ENCODE measurements at regions not wholly inside any gene's neighbourhood (a gene's known extent, or its start where the extent isn't known, plus 50 kb on each side); places are given as distances from the start of the nearest gene placed in this dataset.

- H3K4me3 ChIP-seq (replicated peaks in 1 of 3; ENCODE audit: insufficient read depth in 1 of 3, low read depth in 2 of 3, low read length in 3 of 3) = no peak overlapping the region
- ATAC-seq (no peak), DNase-seq (ENCODE audit: low spot score) (no peak), FAIRE-seq (no peak)
- H3K36me3 ChIP-seq (replicated peaks in 1 of 2; ENCODE audit: control insufficient read depth in 1 of 2, insufficient read depth in 2 of 2, low read length in 2 of 2) = no peaks in the 10 kb centered on the region
- no peaks in the 10 kb centered on the region for H3K27me3 ChIP-seq (ENCODE audit: control insufficient read depth in 1 of 2, insufficient read depth in 2 of 2, low read length in 2 of 2)
- intact Hi-C loops (cut with micrococcal nuclease; ENCODE audit: unreplicated experiment) = no loop called here
- ChIA-PET POLR2A (no interaction called here), CTCF (ENCODE audit: low intra/inter-chr PET ratio, low total read pairs) (no interaction called here)
- no TSS peak for BruUV-seq (replicated peaks)
- TF ChIP-seq ZNF451 (CRISPR knock-in tag; IDR thresholded peaks at IDR 0.05) (no peak), LCORL (IDR thresholded peaks at IDR 0.05) (no peak), LCORL (CRISPR knock-in tag; IDR thresholded peaks at IDR 0.05) (no peak), HCFC1 (IDR thresholded peaks at IDR 0.05; ENCODE audit: low read depth, low read length) (no peak), ZNF160 (CRISPR knock-in tag; IDR thresholded peaks at IDR 0.05) (no peak), ZNF446 (CRISPR knock-in tag; IDR thresholded peaks at IDR 0.05) (no peak), ZKSCAN8 (CRISPR knock-in tag; IDR thresholded peaks at IDR 0.05; ENCODE audit: borderline replicate concordance) (no peak), ZNF234 (CRISPR knock-in tag; conservative IDR thresholded peaks at IDR 0.05) (no peak), ARNTL (CRISPR knock-in tag; IDR thresholded peaks at IDR 0.05) (no peak), KLF6 (CRISPR knock-in tag; IDR thresholded peaks at IDR 0.05) (no peak)
- H4K20me1 ChIP-seq (ENCODE audit: insufficient read depth, low read length) = no peaks in the 10 kb centered on the region
- 87% methylated on average over 10 of the region's 10 CpGs for WGBS (ENCODE audit: low lambda C conversion rate)
- no peak overlapping the region for H3K4me2 ChIP-seq (ENCODE audit: low read depth, low read length)
- no peak overlapping the region for H2AFZ ChIP-seq (ENCODE audit: low read length)
- no peak overlapping the region for H3K27ac ChIP-seq (ENCODE audit: extremely low read length, insufficient read depth, low read length)
- H3K79me2 ChIP-seq (ENCODE audit: insufficient read depth, low read length) = no peaks in the 10 kb centered on the region
- in situ Hi-C loops (cut with HindIII; ENCODE audit: extremely low pct_ligation_motif_present, low pct_unique_long_range_greater_than_20kb) = no loop called here
- H3K4me1 ChIP-seq (ENCODE audit: insufficient read depth, low read length) = peaks cover 38% of the 10 kb centered on the region
- H3K9me3 ChIP-seq (ENCODE audit: low read length) = peaks cover 6% of the 10 kb centered on the region; the same call in 1 of the 2 replicates
- no peak overlapping the region for H3K9ac ChIP-seq (ENCODE audit: insufficient read depth, low read depth, low read length)
Measured at GRCh38 chr22:48782326-48782725, 1045.3 kb downstream of the BRD1 start.

DNA sequence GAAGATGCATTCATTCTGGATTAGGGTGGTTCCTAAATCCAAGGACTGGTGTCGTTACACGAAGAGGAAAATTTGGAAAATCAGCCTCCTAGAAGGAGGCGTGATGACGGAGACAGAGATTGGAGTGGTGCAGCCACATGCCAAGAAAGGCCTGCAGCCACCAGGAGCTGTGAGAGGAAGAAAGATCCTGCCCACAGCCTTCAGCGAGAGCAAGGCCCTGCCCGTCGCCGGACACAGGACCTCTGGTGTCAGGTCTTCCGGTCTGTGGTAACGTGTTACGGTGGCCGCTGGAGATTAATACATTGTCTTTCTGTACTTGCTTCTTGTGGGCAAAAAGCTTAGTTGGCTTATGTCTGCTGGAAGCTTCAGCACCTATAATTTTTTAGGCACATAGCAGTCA is 1045.8 kb downstream of the BRD1 start:
- ATAC-seq = no peak
- no peak overlapping the region for H3K9ac ChIP-seq (ENCODE audit: insufficient read depth, low read depth, low read length)
- no TSS peak for BruUV-seq (replicated peaks)
- no peak for DNase-seq (ENCODE audit: low spot score)
- H3K36me3 ChIP-seq (replicated peaks in 1 of 2; ENCODE audit: control insufficient read depth in 1 of 2, insufficient read depth in 2 of 2, low read length in 2 of 2) = no peaks in the 10 kb centered on the region
- no peaks in the 10 kb centered on the region for H3K79me2 ChIP-seq (ENCODE audit: insufficient read depth, low read length)
- peaks cover 10% of the 10 kb centered on the region; the same call in 1 of the 2 replicates for H3K9me3 ChIP-seq (ENCODE audit: low read length)
- in situ Hi-C loops (cut with HindIII; ENCODE audit: extremely low pct_ligation_motif_present, low pct_unique_long_range_greater_than_20kb) = no loop called here
- no peaks in the 10 kb centered on the region for H3K27me3 ChIP-seq (ENCODE audit: control insufficient read depth in 1 of 2, insufficient read depth in 2 of 2, low read length in 2 of 2)
- POLR2A ChIA-PET = no interaction called here
- H2AFZ ChIP-seq (ENCODE audit: low read length) = no peak overlapping the region
- CTCF ChIA-PET (ENCODE audit: low intra/inter-chr PET ratio, low total read pairs) = no interaction called here
- intact Hi-C loops (cut with micrococcal nuclease; ENCODE audit: unreplicated experiment) = no loop called here
- no peak overlapping the region for H3K27ac ChIP-seq (ENCODE audit: extremely low read length, insufficient read depth, low read length)
- no peak for FAIRE-seq
- H3K4me2 ChIP-seq (ENCODE audit: low read depth, low read length) = no peak overlapping the region
- no peak overlapping the region for H3K4me3 ChIP-seq (replicated peaks in 1 of 3; ENCODE audit: insufficient read depth in 1 of 3, low read depth in 2 of 3, low read length in 3 of 3)
- peaks cover 35% of the 10 kb centered on the region for H3K4me1 ChIP-seq (ENCODE audit: insufficient read depth, low read length)
- over 99% methylated on average over 12 of the region's 12 CpGs for WGBS (ENCODE audit: low lambda C conversion rate)
- no peaks in the 10 kb centered on the region for H4K20me1 ChIP-seq (ENCODE audit: insufficient read depth, low read length)
- TF ChIP-seq ZNF879 (CRISPR knock-in tag; IDR thresholded peaks at IDR 0.05) (no peak), E2F1 (CRISPR knock-in tag; IDR thresholded peaks at IDR 0.05) (no peak), ZNF543 (CRISPR knock-in tag; IDR thresholded peaks at IDR 0.05) (no peak), KAT2B (IDR thresholded peaks at IDR 0.05; ENCODE audit: borderline replicate concordance, low read depth, low read length) (no peak), YEATS4 (CRISPR knock-in tag; IDR thresholded peaks at IDR 0.05; ENCODE audit: borderline replicate concordance) (no peak), HOXD1 (CRISPR knock-in tag; IDR thresholded peaks at IDR 0.05) (no peak), PHB2 (IDR thresholded peaks at IDR 0.05; ENCODE audit: partially characterized antibody) (no peak), ESRRA (CRISPR knock-in tag; IDR thresholded peaks at IDR 0.05; ENCODE audit: low read depth) (no peak), MTA1 (CRISPR knock-in tag; IDR thresholded peaks at IDR 0.05; ENCODE audit: borderline replicate concordance) (no peak), GMEB2 (CRISPR knock-in tag; IDR thresholded peaks at IDR 0.05; ENCODE audit: low read depth) (no peak)
- TF ChIP-seq, protein P1, sequence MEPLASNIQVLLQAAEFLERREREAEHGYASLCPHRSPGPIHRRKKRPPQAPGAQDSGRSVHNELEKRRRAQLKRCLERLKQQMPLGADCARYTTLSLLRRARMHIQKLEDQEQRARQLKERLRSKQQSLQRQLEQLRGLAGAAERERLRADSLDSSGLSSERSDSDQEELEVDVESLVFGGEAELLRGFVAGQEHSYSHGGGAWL (CRISPR knock-in tag; IDR thresholded peaks at IDR 0.05) = no peak

All from HepG2 (cell line).